KG1 (cell line): ENCODE measurements at regions not wholly inside any gene's neighbourhood (a gene's known extent, or its start where the extent isn't known, plus 50 kb on each side); places are given as distances from the start of the nearest gene placed in this dataset.

Experiments used
- DNase-seq: peaks from one replicate; lab custom pipeline; 2025; lab: John Stamatoyannopoulos, UW

- no peak for DNase-seq
Measured at GRCh38 chr1:88009916-88010315, 674.2 kb upstream of the PKN2 start.

GRCh38 chr1:88013485-88013884 is 670.6 kb upstream of the PKN2 start:
- DNase-seq = no peak

GRCh38 chr1:88014131-88014530 is 669.9 kb upstream of the PKN2 start:
- DNase-seq = no peak

- DNase-seq = no peak
Measured at GRCh38 chr1:88016947-88017346, 667.1 kb upstream of the PKN2 start.

GRCh38 chr1:88021529-88021928 is 662.5 kb upstream of the PKN2 start:
- no peak for DNase-seq

GRCh38 chr1:88022516-88022915 is 661.6 kb upstream of the PKN2 start:
- peak; percentile 22 for DNase-seq

DNA sequence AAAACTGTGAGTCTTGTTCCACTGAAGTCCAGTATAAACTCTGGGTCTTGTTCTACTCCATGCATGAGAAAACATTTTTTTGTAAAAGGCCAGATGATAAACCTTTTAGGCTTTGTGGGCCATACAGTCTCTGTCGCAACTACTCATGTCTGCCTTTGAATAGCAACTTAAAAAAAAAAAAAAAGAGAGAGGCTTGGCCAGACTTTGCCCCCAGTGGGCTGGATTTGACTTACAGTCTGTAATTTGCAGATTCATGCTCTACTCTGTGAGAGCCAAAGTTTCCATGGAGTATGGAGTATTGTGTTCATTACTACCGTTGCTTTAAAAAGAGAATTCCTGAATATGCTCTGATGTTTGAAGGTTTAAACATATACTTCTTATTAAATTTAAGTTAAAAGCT is 654.9 kb upstream of the PKN2 start:
- no peak for DNase-seq

DNA sequence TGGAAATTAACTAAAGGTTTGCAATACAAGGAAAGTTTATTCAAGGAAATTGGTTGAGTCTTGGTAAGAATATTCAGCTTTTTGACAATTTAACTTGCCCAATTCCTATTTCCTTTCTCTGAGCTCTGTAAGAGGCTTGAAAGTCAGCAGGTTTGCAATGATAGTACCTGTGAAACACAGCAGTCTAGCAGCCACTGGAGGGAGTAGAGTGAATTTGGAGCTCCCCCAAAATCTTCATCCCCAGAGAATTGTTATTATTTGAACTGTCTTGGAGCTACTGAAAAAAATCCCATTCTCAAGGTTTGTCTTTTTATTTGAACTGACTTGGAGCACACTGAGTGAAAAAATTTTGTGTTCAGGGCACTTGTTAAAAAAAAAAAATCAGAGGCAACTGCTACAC is 654.2 kb upstream of the PKN2 start:
- no peak for DNase-seq

GRCh38 chr1:88035578-88035977 is 648.5 kb upstream of the PKN2 start:
- DNase-seq = no peak

DNA sequence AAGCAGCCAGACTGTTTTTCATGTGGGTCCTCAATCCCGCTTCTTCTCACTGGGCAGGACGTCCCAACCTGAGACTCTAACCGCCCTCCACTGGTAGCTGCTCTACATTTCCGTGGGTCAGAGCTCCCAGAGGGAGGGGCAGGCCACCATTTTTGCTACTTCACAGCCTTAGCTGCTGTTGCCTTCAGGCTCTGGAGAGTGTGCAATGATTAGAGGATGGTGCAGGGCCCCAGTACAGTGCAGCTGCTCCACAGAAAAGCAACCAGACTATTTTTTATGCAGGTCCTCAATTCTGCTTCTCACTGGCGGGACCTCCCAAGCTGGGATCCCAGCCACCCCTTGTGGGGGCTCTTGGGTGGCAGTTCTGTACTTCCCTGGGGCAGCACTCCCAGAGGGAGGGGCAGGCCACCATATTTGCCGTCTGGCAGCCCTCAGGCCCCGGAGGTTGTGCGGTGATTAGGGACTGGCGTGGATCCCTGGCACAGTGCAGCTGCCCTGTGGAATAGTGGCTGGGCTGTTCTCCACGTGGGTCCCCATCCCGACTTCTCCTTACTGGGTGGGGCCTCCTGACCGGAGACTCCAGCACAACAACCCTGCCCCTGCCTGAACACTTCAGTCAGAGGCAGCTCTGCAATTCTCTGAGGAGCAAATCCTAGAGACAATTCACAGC is 647.6 kb upstream of the PKN2 start:
- DNase-seq = no peak

DNA sequence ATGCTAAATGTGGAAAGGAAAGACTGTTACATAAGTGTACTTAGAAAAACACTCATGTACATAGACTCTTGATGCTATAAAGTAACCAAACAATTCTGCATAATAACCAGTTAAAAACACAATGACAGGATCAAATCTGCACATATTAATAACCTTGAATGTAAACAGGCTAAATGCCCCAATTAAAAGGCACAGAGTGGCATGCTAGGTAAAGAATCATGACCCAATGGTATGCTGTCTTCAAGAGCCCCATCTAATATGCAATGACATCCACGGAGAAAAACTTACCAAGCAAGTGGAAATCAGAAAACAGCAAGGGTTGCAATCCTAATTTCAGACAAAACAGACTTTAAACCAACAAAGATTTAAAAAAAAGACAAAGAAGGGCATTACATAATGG is 644.8 kb upstream of the PKN2 start:
- no peak for DNase-seq

- DNase-seq = no peak
Measured at GRCh38 chr1:88043834-88044233, 640.2 kb upstream of the PKN2 start.

- no peak for DNase-seq
Measured at GRCh38 chr1:88052167-88052566, 631.9 kb upstream of the PKN2 start.

- DNase-seq = no peak
Measured at GRCh38 chr1:88053065-88053464, 631.0 kb upstream of the PKN2 start.

DNA sequence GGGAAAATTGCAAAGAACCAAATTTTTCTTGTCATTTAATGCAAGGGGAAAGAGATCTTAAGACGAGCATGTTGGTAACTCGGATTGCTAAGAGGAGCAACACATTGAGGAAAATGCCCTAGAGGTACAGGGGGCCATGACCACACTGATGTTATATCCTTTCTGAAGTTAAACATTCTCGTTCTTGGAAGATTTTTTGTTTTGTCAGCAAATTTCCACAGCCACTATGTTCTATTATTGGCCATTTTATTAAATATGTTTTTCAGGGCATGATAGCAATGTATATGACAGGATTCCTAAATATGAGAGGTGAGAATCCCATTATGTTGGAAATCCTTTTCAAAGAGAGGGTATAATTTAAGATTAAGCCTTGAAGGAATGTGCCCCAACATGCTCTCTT is 627.2 kb upstream of the PKN2 start:
- DNase-seq = no peak

DNA sequence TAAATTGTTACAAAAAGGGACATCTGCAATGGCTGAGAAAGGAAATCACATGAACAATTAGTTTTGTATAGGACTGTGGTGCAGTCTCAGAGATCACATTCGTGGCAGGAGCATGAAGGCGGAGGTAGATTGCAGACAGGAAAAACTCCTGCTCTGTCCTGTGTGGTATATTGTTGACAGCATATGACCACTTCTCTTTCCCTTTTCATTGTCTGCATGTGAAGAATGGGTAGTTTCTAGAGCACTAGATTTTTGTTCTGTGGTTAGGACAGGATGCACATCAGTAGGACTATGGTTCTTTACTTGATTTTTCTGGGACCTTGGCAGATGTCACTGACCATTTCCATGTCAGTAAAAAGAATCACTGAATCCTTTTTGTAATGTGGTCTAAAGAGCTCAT is 625.9 kb upstream of the PKN2 start:
- no peak for DNase-seq

DNA sequence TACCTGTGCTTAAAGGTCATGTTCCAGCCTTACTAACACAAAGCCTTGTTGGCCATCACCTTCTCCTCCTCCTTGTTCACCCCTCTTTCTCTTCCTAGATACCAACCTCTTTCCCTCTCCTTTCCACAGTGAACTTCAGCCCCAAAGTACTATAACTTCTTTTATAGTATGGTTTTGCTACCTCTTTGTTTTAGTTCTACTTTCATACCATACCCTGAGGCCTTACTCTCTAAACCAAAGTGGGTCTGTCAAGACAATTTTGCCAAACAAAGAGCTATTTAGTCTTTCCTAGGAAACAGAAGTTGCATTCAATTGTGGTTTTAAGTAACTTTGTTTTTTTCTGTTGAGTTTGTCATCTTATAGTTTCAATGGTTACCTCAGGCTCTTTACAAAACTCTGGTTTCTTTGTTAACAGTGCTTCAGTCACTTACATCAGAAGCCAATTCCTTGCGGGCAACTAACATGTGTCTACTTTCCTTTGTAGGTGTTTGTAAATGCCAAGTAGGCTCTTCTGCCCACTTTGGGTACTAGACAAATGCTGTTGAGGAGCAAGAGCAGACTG is 623.9 kb upstream of the PKN2 start:
- DNase-seq = no peak

DNA sequence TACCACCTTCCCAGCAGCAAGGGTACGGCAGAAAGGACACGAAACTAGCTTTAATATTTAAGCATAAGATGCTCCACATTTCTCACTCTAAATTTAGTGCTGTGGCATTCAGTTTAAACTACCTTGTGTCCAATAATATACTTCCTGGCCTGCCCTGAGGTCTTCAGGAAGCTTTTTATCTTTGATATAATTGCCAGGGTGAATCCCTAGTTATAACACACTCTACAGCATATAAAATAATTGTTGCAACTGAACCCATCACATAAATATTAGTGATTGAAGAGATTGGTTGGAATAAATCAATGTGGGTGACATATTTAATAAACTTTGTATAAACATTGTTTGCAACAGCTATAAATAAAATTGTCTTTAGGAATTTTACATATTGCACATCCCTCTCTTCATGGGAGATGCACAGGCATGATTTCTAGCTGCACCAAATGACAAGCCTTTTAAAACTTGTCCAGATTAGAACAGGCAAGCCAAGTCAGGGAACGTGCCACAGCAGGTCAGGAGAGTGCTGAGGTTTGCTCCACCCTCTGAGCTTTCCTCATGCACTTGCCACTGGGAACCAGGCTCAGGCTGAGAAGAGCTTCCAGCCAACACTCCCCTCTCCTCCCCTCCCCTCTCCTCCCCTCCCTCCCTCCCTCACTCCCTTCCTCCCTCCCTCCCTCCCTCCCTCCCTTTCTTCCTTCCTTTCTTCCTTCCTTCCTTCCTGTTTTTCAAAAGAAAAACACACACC is 623.2 kb upstream of the PKN2 start:
- DNase-seq = no peak

GRCh38 chr1:88061492-88062177 is 622.4 kb upstream of the PKN2 start:
- DNase-seq = peak; percentile 11

GRCh38 chr1:88062650-88063153 is 621.4 kb upstream of the PKN2 start:
- DNase-seq = no peak

- DNase-seq = no peak
Measured at GRCh38 chr1:88063605-88064004, 620.5 kb upstream of the PKN2 start.

DNA sequence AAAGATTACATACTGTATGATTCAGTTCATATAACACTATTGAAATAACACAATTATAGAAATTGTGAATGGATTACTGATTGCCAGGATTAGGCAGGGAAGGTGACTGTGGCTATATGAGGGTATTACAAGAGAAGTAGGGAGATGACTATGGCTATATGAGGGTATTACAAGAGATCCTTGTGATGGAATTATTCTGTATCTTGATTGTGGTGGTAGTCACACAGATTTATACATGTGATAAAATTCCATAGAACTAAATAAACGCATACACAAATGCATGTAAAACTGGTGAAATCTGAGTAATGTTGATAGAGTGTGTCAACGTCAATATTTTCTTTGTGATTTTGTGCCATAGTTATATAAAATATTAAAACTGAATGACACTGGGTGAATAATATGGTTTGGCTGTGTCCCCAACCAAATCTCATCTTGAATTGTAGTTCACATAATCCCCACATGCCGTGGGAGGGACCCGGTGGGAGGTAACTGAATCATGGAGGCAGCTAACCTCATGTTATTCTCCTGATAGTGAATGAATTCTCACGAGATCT is 615.6 kb upstream of the PKN2 start:
- DNase-seq = no peak
